ENCODE measurements at regions not wholly inside any gene's neighbourhood (a gene's known extent, or its start where the extent isn't known, plus 50 kb on each side); places are given as distances from the start of the nearest gene placed in this dataset.

DNA sequence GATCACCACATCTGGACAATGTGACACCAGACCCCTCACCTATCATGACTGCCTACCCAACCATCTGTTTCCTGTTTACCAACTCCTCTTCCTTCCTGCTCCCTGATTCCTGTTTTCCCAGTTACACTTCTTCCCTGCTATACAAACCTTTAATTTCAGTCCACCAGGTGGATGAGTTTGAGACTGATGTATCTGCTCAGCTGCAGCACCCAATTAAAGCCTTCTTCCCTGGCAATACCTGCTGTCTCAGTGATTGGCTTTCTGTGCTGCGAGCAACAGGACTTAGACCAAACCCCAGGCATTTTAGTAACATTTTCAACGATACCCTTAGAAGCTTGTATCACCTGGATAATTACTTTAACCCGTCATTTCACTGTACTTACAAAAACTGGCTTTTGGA lies 968.2 kb upstream of the NR2F2 start:
- DNase-seq = no peak

- DNase-seq = no peak
These were observed 966.9 kb upstream of the NR2F2 start for GRCh38 chr15:95363646-95364045.

GRCh38 chr15:95365511-95366107 lies 964.9 kb upstream of the NR2F2 start:
- no peak for DNase-seq

- DNase-seq = no peak
These were observed 962.3 kb upstream of the NR2F2 start for GRCh38 chr15:95368191-95368590.

GRCh38 chr15:95368755-95369601 lies 961.5 kb upstream of the NR2F2 start:
- DNase-seq = no peak

GRCh38 chr15:95370291-95370690 lies 960.2 kb upstream of the NR2F2 start:
- DNase-seq = no peak

DNA sequence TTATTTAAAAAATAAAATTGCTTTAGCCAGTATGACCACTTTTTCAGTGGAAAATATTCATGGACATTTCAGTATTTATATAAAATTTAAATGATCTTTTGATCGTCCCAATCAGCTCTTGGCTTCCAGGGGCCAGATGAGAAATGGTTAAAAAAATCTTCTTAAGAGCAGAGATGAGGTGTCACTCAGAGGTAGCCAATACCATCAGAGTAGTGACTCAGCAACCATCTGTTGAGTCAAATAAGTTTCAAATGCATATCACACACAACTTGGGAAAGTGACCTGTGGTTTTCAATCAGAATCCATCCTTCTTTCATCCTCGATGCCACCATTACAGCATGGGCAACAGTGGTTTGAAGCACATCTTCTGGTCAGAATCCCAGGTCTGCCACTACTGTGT lies 958.8 kb upstream of the NR2F2 start:
- DNase-seq = no peak

DNA sequence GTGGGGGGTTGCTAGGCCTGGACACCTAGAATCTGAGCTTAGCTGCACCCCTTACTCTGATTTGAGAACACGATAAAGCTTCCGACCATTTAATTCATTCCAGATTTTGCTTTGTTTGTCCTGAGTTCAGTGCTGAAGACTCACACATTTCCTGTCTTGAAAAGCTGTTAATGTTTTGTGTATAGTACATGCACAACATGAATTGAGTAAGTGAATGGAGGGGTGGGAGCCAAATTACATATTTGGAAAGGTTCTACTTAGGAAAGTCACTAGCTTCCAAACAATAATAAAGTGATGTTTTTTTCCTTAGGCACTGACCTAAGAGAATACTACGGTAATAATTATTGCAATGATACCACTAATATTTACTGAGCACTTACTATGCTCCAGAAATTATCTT lies 955.2 kb upstream of the NR2F2 start:
- no peak for DNase-seq

GRCh38 chr15:95377258-95377852 lies 953.1 kb upstream of the NR2F2 start:
- no peak for DNase-seq

- peak in 4 of 56 donors; percentile 0 to 53 (median 4) for DNase-seq
These were observed 936.1 kb upstream of the NR2F2 start for GRCh38 chr15:95394186-95395067.

GRCh38 chr15:95400428-95400827 lies 930.1 kb upstream of the NR2F2 start:
- DNase-seq = no peak

DNA sequence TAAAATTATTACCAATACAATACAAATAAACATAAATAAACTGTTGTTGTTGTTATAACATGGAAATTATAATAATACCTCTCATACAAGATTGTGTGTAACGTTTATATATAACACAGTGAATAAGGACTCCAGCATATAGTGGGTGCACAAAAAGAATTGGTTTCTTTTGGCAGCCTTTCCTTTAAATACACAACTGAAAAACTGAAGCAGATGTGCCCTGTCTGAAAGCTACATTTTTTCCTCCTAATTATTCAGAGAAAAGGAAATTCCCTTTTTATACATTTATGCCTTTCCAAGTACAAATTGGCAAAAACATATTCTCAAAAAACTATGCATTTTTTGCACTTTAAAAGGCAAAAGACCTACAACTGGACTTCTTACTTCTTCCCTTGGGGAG lies 928.9 kb upstream of the NR2F2 start:
- DNase-seq = no peak

DNA sequence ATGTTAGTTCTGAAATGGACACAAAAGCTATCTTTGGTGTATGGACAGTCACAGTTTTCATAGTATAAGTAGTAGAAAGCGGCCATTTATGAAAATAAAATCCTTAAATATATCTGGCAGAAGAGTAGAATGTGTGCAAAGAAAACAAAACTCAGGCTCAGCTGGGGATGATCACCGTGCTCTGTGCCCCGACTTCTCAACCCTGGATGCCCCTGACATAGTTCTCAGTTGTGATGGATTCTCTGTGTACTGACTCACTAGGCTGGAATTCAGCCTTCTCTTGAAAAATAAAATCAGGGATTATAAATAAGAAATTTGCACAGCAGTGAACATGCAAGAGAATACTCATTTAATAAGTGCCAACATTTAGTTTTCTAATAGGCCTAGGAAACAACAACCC lies 925.1 kb upstream of the NR2F2 start:
- DNase-seq = no peak

- DNase-seq = no peak
These were observed 923.0 kb upstream of the NR2F2 start for GRCh38 chr15:95407534-95407933.

GRCh38 chr15:95409211-95409610 lies 921.3 kb upstream of the NR2F2 start:
- DNase-seq = no peak

DNA sequence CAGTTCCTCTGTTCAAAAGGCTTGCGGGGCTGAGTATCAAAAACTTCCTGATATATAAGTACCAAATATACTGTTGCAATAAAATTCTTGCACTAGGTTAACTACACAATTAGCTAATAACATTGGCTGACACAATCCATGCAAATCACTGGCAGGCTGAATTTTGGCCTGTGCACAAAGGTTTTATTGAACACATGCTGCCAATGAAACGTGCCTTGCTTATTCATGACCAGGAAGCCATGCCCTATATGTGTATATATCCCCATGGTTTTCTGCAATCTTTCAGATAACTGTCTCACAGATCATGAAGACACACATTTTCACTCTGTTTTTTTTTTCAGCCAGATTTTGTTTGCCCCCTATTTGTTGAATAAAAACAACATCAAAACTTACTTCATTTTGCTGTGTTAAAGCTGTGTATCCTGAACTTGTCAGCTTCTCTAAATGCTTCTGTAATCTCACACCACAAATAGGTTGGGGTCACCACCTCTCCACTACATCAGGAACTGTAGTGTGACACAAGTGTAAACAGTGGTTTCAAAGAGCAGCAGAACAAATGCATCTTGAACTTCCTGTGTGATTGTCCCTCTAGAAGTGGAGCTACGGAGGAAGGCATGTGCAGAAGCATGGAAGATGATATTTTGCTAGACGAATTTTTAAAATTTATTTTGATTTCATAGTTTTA lies 920.7 kb upstream of the NR2F2 start:
- DNase-seq = peak in 3 of 56 donors; percentile 1 to 2 (median 1)

- no peak for DNase-seq
These were observed 919.7 kb upstream of the NR2F2 start for GRCh38 chr15:95410757-95411156.

DNA sequence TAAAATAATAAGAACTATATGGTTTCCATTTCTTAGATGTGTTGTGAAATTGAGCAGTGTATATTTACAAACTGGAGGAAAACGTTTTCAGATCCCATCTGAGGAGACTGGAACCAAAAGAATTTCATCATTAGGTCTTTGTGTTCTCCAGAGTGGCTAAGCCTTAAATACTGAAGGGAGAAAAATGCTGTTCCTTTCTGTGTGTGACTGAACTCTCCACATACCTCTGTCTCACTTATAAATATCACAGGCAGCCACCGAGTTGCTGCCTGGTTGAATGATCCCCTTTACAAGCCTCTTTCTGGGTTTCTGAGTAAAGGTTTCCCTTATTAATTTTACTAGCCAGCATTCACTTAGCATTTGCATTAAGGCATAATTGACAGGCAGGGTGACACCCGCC lies 913.9 kb upstream of the NR2F2 start:
- DNase-seq = no peak

- no peak for DNase-seq
These were observed 912.7 kb upstream of the NR2F2 start for GRCh38 chr15:95417761-95418160.

DNA sequence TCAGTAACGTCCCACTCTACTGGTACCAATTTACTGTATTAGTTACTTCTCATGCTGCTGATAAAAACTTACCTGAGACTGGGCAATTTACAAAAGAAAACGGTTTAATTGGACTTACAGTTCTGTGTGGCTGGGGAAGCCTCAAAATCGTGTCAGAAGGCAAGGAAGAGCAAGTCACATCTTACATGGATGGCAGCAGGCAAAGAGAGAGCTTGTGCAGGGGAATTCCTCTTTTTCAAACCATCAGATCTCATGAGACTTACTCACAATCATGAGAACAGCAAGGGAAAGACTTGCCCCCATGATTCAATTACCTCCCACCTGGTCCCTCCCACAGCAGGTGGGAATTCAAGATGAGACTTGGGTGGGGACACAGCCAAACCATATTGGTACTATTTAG lies 908.2 kb upstream of the NR2F2 start:
- no peak for DNase-seq

- no peak for DNase-seq
These were observed 904.6 kb upstream of the NR2F2 start for GRCh38 chr15:95425859-95426258.

Data from amygdala (tissue), 56 donors.